A549 (cell line): ENCODE measurements at regions not wholly inside any gene's neighbourhood (a gene's known extent, or its start where the extent isn't known, plus 50 kb on each side); places are given as distances from the start of the nearest gene placed in this dataset.

Experiments used
- CEBPB ChIP-seq, 2 experiments: fragments of >200 bp in 1 of 2; sonication (Bioruptor Twin) in 1 of 2; formaldehyde crosslinking in 1 of 2; IDR thresholded peaks; 2 replicates each; pipeline ENCODE4 v1.6.1; 2012 to 2016
- HDAC2 ChIP-seq: fragments of 200-600 bp; sonication (generic); IDR thresholded peaks from 2 replicates; pipeline ENCODE4 v1.6.1; 2016
- MAFK ChIP-seq: fragments of 450-650 bp; IDR thresholded peaks from 2 replicates; pipeline ENCODE4 v1.6.1; 2014; ENCODE audit not compliant: partially characterized antibody
- MYC ChIP-seq: IDR thresholded peaks from 2 replicates; pipeline ENCODE4 v1.6.1; 2012; ENCODE audit warnings: mild to moderate bottlenecking, inconsistent platforms, low read length, improper control_type of control experiment, borderline replicate concordance
- POLR2A ChIP-seq: IDR thresholded peaks from 2 replicates; pipeline ENCODE4 v1.6.1; 2012; ENCODE audit warnings: mild to moderate bottlenecking, low read length
- POLR2AphosphoS2 ChIP-seq: conservative IDR thresholded peaks from 2 replicates; pipeline ENCODE4 v1.6.1; 2012; ENCODE audit warnings: low read length, improper control_type of control experiment, inconsistent platforms
- SREBF2 ChIP-seq: fragments of 450-650 bp; IDR thresholded peaks from 2 replicates; pipeline ENCODE4 v1.6.1; 2014; ENCODE audit warnings: mild to moderate bottlenecking, moderate library complexity
- TF ChIP-seq, protein P1 (sequence below): fragments of >200 bp; sonication (Bioruptor Twin); formaldehyde crosslinking; IDR thresholded peaks from 3 replicates; pipeline ENCODE4 v1.5.1; 2016
- TF ChIP-seq, protein P2 (sequence below): fragments of 150-350 bp; IDR thresholded peaks from 2 replicates; pipeline ENCODE4 v1.6.1; 2014; ENCODE audit warnings: low read depth, mild to moderate bottlenecking, low read length
- TF ChIP-seq, protein P3 (sequence below): fragments of 250-450 bp; sonication (Bioruptor Pico); IDR thresholded peaks from 2 replicates; pipeline ENCODE4 v1.5.0; 2021; ENCODE audit warnings: mild to moderate bottlenecking, moderate library complexity, borderline replicate concordance

DNA sequence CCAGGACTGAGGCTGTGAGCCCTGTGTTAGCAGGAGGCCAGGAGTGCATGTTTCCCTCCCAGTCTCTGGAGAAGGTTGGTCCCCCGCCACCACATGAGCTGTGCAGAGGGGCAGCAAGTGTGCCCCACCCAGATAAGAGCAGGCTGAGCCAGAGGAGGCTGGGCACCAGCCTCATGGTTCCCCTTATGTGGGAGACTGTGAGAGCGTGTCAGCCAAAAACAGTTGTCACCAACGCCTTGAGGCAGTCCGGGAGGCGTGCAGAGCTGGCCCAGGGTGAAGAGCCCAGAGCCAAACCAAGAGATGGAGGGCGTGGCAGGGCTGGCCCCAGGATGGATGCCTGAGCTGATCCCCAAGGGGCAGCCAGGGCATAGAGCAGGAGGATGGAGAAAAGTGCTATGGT lies 128.7 kb upstream of the GLI2 start:
- TF ChIP-seq POLR2A (no peak), SREBF2 (no peak), HDAC2 (no peak), MYC (no peak), CEBPB (IDR thresholded peaks at IDR 0.05) (no peak), POLR2AphosphoS2 (no peak), MAFK (no peak)
- TF ChIP-seq, protein P1, sequence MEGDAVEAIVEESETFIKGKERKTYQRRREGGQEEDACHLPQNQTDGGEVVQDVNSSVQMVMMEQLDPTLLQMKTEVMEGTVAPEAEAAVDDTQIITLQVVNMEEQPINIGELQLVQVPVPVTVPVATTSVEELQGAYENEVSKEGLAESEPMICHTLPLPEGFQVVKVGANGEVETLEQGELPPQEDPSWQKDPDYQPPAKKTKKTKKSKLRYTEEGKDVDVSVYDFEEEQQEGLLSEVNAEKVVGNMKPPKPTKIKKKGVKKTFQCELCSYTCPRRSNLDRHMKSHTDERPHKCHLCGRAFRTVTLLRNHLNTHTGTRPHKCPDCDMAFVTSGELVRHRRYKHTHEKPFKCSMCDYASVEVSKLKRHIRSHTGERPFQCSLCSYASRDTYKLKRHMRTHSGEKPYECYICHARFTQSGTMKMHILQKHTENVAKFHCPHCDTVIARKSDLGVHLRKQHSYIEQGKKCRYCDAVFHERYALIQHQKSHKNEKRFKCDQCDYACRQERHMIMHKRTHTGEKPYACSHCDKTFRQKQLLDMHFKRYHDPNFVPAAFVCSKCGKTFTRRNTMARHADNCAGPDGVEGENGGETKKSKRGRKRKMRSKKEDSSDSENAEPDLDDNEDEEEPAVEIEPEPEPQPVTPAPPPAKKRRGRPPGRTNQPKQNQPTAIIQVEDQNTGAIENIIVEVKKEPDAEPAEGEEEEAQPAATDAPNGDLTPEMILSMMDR: no peak
- TF ChIP-seq, protein P2, sequence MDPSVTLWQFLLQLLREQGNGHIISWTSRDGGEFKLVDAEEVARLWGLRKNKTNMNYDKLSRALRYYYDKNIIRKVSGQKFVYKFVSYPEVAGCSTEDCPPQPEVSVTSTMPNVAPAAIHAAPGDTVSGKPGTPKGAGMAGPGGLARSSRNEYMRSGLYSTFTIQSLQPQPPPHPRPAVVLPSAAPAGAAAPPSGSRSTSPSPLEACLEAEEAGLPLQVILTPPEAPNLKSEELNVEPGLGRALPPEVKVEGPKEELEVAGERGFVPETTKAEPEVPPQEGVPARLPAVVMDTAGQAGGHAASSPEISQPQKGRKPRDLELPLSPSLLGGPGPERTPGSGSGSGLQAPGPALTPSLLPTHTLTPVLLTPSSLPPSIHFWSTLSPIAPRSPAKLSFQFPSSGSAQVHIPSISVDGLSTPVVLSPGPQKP: no peak
- TF ChIP-seq, protein P3, sequence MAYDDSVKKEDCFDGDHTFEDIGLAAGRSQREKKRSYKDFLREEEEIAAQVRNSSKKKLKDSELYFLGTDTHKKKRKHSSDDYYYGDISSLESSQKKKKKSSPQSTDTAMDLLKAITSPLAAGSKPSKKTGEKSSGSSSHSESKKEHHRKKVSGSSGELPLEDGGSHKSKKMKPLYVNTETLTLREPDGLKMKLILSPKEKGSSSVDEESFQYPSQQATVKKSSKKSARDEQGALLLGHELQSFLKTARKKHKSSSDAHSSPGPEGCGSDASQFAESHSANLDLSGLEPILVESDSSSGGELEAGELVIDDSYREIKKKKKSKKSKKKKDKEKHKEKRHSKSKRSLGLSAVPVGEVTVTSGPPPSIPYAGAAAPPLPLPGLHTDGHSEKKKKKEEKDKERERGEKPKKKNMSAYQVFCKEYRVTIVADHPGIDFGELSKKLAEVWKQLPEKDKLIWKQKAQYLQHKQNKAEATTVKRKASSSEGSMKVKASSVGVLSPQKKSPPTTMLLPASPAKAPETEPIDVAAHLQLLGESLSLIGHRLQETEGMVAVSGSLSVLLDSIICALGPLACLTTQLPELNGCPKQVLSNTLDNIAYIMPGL (CRISPR knock-in tag): no peak
